Tibial nerve (tissue), 4 donors: ENCODE measurements at regions not wholly inside any gene's neighbourhood (a gene's known extent, or its start where the extent isn't known, plus 50 kb on each side); places are given as distances from the start of the nearest gene placed in this dataset.
"Not testable (repeated sequence)": the region's sequence is repeated elsewhere in the genome, so short reads cannot be mapped to it uniquely, and the experiment has no call there.

Experiments
- EP300 ChIP-seq, 2 donors: sonication (generic); formaldehyde crosslinking; IDR thresholded peaks; one replicate each; pipeline ENCODE4 v1.6.1; 2017; ENCODE audit warnings: antibody characterized with exemption in 2 of 2, mild to moderate bottlenecking in 1 of 2
- POLR2A ChIP-seq, 2 donors: fragments of 450-650 bp; IDR thresholded peaks; one replicate each; pipeline ENCODE4 v1.6.1; 2017; ENCODE audit warnings: antibody characterized with exemption in 2 of 2, mild to moderate bottlenecking in 2 of 2, moderate library complexity in 2 of 2
- TF ChIP-seq, protein P1 (sequence below), 5 experiments: fragments of 200-600 bp in 3 of 5; fragments of 450-650 bp in 2 of 5; sonication (generic) in 3 of 5; IDR thresholded peaks; one replicate each; pipeline ENCODE4 v1.5.1; 2016 to 2019; ENCODE audit warnings: antibody characterized with exemption in 5 of 5, mild to moderate bottlenecking in 3 of 5, moderate library complexity in 2 of 5

DNA sequence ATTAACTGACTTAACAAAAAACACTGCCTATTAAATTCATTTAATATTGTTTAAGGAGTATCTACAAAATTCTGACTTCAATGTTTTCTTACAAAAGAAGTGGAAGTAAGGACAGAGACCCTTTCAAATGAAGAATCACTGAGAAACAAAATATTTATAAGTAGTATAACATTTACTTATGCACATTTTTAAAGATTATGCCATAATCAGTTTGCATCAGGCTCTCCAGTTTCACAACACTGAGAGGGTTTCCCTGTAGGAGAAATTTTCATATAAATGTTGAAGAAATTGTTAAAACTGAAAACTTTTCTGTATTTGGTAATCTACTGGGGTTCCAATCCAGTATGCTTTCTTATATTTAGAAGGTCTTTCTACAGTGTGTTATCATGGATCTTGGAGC is 115.6 kb downstream of the ZNF37A start:
- TF ChIP-seq, protein P1, sequence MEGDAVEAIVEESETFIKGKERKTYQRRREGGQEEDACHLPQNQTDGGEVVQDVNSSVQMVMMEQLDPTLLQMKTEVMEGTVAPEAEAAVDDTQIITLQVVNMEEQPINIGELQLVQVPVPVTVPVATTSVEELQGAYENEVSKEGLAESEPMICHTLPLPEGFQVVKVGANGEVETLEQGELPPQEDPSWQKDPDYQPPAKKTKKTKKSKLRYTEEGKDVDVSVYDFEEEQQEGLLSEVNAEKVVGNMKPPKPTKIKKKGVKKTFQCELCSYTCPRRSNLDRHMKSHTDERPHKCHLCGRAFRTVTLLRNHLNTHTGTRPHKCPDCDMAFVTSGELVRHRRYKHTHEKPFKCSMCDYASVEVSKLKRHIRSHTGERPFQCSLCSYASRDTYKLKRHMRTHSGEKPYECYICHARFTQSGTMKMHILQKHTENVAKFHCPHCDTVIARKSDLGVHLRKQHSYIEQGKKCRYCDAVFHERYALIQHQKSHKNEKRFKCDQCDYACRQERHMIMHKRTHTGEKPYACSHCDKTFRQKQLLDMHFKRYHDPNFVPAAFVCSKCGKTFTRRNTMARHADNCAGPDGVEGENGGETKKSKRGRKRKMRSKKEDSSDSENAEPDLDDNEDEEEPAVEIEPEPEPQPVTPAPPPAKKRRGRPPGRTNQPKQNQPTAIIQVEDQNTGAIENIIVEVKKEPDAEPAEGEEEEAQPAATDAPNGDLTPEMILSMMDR (IDR thresholded peaks at IDR 0.05), result not testable (repeated sequence)
- TF ChIP-seq EP300, POLR2A (IDR thresholded peaks at IDR 0.05): not testable (repeated sequence)
